PFSK-1 (cell line): ENCODE measurements at regions not wholly inside any gene's neighbourhood (a gene's known extent, or its start where the extent isn't known, plus 50 kb on each side); places are given as distances from the start of the nearest gene placed in this dataset.

Experiments used
- FOXP2 ChIP-seq: optimal IDR thresholded peaks from 2 replicates; pipeline ENCODE3; 2011; ENCODE audit warnings: borderline replicate concordance, control low read depth, inconsistent platforms; ENCODE audit not compliant: insufficient read depth; ENCODE audit errors: extremely low read length, extremely low read depth
- POLR2AphosphoS5 ChIP-seq: IDR thresholded peaks from 2 replicates; pipeline ENCODE4 v1.6.1; 2012; ENCODE audit warnings: low read depth, mild to moderate bottlenecking, control low read depth, low read length, moderate library complexity
- SIN3A ChIP-seq: IDR thresholded peaks from 2 replicates; pipeline ENCODE4 v1.6.1; 2012; ENCODE audit warnings: mild to moderate bottlenecking, low read length, moderate library complexity, borderline replicate concordance; ENCODE audit not compliant: insufficient read depth
- TAF1 ChIP-seq: IDR thresholded peaks from 2 replicates; pipeline ENCODE4 v1.6.1; 2012; ENCODE audit warnings: low read length, control low read depth, borderline replicate concordance; ENCODE audit not compliant: insufficient read depth
- TF ChIP-seq, protein P1 (sequence below), 2 experiments: IDR thresholded peaks; 2 replicates each; pipeline versions ENCODE4 v1.6.1 to v1.8.0; 2011 to 2012; ENCODE audit warnings: low read depth in 2 of 2, low read length in 2 of 2, control low read depth in 1 of 2, inconsistent platforms in 1 of 2, mild to moderate bottlenecking in 1 of 2, moderate library complexity in 1 of 2; ENCODE audit not compliant: insufficient read depth in 1 of 2

DNA sequence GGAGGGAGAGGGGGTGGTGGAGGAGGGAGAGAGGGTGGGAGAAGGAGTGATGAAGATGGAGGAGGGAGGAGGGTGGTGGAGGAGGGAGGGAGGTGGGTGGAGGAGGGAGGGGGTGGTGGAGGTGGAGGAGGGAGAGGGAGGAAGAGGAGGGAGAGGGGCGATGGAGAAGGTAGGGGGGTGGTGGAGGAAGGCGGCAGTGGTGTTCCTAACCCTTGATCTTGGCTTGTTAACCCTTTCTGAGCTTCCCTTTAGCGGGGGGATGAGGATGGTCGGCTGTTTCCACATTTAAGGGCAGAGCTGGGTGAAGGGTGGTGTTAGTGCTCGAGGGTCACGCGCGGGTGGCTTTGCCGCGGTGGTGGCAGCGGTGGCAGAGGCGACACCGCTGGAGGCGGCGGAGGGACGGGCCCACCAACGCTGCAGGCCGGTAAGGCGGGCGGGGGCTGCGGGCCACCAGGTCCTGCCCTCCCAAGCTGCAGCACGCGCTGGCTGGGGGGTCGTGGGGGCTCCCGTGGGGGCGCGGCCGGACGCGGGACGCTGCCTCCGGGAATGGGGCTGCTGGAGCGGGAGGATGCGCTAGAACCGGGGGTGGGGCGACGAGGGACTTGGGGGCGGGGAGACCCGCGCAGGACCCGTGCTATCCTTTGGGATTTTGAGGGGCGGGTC is 156.3 kb downstream of the PTPN11 start:
- TF ChIP-seq, protein P1, sequence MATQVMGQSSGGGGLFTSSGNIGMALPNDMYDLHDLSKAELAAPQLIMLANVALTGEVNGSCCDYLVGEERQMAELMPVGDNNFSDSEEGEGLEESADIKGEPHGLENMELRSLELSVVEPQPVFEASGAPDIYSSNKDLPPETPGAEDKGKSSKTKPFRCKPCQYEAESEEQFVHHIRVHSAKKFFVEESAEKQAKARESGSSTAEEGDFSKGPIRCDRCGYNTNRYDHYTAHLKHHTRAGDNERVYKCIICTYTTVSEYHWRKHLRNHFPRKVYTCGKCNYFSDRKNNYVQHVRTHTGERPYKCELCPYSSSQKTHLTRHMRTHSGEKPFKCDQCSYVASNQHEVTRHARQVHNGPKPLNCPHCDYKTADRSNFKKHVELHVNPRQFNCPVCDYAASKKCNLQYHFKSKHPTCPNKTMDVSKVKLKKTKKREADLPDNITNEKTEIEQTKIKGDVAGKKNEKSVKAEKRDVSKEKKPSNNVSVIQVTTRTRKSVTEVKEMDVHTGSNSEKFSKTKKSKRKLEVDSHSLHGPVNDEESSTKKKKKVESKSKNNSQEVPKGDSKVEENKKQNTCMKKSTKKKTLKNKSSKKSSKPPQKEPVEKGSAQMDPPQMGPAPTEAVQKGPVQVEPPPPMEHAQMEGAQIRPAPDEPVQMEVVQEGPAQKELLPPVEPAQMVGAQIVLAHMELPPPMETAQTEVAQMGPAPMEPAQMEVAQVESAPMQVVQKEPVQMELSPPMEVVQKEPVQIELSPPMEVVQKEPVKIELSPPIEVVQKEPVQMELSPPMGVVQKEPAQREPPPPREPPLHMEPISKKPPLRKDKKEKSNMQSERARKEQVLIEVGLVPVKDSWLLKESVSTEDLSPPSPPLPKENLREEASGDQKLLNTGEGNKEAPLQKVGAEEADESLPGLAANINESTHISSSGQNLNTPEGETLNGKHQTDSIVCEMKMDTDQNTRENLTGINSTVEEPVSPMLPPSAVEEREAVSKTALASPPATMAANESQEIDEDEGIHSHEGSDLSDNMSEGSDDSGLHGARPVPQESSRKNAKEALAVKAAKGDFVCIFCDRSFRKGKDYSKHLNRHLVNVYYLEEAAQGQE (IDR thresholded peaks at IDR 0.05; ENCODE audit: insufficient read depth in 1 of 2, low read depth in 2 of 2, low read length in 2 of 2): no peak
- TF ChIP-seq TAF1: no peak
- no peak for TF ChIP-seq SIN3A
- no peak for TF ChIP-seq POLR2AphosphoS5
- TF ChIP-seq FOXP2: no peak

DNA sequence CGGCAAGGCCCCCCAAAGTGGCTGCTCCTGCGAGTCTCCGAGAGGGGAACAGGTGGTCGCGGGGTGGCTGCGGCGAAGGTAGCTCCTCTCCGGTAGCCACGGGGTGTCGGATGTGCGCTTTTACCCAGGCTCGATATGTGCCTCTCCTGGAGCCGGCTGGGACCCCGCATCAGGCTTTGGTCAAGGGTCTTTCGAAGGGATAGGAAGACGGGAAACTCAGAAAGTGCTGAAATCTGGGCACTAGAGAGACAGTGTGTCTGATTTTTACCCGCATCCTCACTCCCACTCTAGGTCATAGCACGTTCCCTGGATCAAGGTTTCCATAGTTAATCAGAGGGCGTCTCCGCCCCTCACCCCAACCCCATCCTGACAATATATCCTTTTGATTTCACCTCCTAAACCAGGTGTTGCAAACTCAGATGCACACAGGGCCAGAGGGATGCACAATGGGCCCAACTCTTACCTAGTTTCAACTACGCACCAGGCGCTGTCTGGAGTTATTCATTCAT is 156.9 kb downstream of the PTPN11 start:
- TF ChIP-seq TAF1 (no peak), POLR2AphosphoS5 (no peak), FOXP2 (no peak)
- TF ChIP-seq, protein P1 (IDR thresholded peaks at IDR 0.05; ENCODE audit: insufficient read depth in 1 of 2, low read depth in 2 of 2, low read length in 2 of 2): no peak

DNA sequence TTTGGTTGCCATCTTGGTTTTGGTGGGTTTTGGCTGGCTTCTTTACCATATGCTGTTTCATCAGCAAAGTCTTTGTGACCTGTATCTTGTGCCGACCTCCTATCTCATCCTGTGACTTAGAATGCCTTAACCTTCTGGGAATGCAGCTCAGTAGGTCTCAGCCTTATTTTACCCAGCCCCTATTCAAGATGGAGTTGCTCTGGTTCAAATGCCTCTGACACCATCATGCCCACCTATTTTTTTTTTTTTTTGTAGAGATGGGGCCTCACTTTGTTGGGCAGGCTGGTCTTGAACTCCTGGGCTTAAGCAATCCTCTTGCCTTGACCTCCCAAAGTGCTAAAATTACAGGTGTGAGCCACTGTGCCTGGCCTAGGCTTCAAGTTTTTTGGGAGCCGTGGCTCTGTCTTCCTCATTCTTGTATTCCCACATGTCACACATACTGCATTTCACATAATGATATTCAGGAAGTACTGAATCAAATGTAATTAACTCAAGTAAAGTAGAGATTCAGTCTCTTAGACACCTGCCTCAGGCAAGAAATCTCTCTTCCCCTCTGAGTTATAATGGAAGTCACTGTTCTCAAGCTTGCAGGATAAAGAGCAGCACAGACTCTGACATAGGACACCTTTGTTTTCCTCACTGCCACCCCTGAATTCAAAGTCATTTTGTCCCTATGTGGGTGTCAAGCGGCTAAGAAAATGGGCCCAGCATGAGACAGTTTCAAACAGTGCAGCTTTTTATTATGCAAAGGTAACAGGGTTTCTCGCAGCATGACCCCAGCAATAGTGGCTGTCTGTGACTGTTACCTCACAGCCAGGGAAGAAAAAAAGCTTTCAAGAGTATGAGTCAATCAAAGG is 159.0 kb downstream of the PTPN11 start:
- TF ChIP-seq TAF1 (no peak), POLR2AphosphoS5 (no peak), FOXP2 (no peak), SIN3A (no peak)
- TF ChIP-seq, protein P1 (IDR thresholded peaks at IDR 0.05; ENCODE audit: insufficient read depth in 1 of 2, low read depth in 2 of 2, low read length in 2 of 2): no peak

DNA sequence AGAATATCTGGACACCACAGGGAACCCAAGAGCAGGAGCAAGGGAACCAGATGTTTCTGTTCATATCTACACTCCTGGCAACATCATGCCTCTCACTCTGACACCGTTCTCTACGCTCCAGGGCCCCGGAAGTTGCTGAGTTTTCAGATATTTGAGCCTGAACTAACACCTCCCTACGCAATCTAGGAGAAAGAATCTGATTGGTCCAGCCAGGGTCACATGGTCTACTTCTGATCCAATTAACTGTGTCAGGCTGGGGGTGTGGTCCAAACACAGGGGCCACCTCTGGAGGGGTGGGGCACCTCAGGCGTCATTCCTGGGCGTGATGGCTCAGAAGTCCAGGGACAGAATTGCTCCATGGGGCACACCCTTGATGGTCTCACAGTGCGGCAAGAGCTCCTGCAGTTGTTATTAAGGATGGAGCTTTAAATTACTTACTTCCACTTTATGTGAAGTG is 165.5 kb downstream of the PTPN11 start:
- no peak for TF ChIP-seq FOXP2
- no peak for TF ChIP-seq TAF1
- TF ChIP-seq, protein P1 (IDR thresholded peaks at IDR 0.05; ENCODE audit: insufficient read depth in 1 of 2, low read depth in 2 of 2, low read length in 2 of 2): no peak
- TF ChIP-seq SIN3A: no peak
- TF ChIP-seq POLR2AphosphoS5: no peak
